Activated T-helper 2 cell treated with anti-CD3 and anti-CD28 coated beads, Interferon-gamma antibody, Interleukin-2, Interleukin-4, amounts not matched to agents 10 μg/mL and 5 μg/mL and 100 μg/mL, durations not matched to agents 14 hours and 24 hours and 36 hours (primary cell): ENCODE measurements at regions not wholly inside any gene's neighbourhood (a gene's known extent, or its start where the extent isn't known, plus 50 kb on each side); places are given as distances from the start of the nearest gene placed in this dataset.

Experiments
- DNase-seq: peaks from one replicate; pipeline ENCODE4 v3.0.0; 2021; ENCODE audit warnings: low spot score
- H3K27ac Mint-ChIP-seq: one replicate; pipeline ENCODE4 v1.8.0; 2021; ENCODE audit warnings: mixed read lengths
- H3K27me3 Mint-ChIP-seq: one replicate; pipeline ENCODE4 v1.8.0; 2021; ENCODE audit warnings: low read depth, mixed read lengths
- H3K36me3 Mint-ChIP-seq: one replicate; pipeline ENCODE4 v1.8.0; 2021; ENCODE audit warnings: low read depth, mixed read lengths
- H3K4me1 Mint-ChIP-seq: one replicate; pipeline ENCODE4 v1.8.0; 2021; ENCODE audit warnings: low read depth, mixed read lengths
- H3K4me3 Mint-ChIP-seq: one replicate; pipeline ENCODE4 v1.8.0; 2021; ENCODE audit warnings: low read depth, mild to moderate bottlenecking, moderate library complexity, mixed read lengths
- H3K9me3 Mint-ChIP-seq: one replicate; pipeline ENCODE4 v1.8.0; 2021; ENCODE audit warnings: mixed read lengths
- intact Hi-C: fragments of 100-400 bp; cut with micrococcal nuclease; formaldehyde crosslinking; loops from one replicate; pipeline ENCODE4 v1.15.1; 2023

- H3K36me3 Mint-ChIP-seq, result no peaks in the 10 kb centered on the region
- no peak overlapping the region for H3K27ac Mint-ChIP-seq
- H3K4me1 Mint-ChIP-seq, result no peaks in the 10 kb centered on the region
- no peak overlapping the region for H3K4me3 Mint-ChIP-seq
- intact Hi-C loops, result no loop called here
- no peaks in the 10 kb centered on the region for H3K9me3 Mint-ChIP-seq
- no peaks in the 10 kb centered on the region for H3K27me3 Mint-ChIP-seq
- DNase-seq, result no peak
Observed at GRCh38 chr5:98258939-98259338, 514.5 kb upstream of the RGMB start.

- Mint-ChIP-seq H3K9me3 (no peaks in the 10 kb centered on the region), H3K36me3 (no peaks in the 10 kb centered on the region), H3K4me3 (no peak overlapping the region), H3K27ac (no peak overlapping the region), H3K27me3 (no peaks in the 10 kb centered on the region), H3K4me1 (no peaks in the 10 kb centered on the region)
- no peak for DNase-seq
- intact Hi-C loops, result no loop called here
Observed at GRCh38 chr5:98259595-98259994, 513.9 kb upstream of the RGMB start.

- intact Hi-C loops, result no loop called here
- Mint-ChIP-seq H3K4me1 (no peaks in the 10 kb centered on the region), H3K36me3 (no peaks in the 10 kb centered on the region), H3K4me3 (no peak overlapping the region), H3K9me3 (no peaks in the 10 kb centered on the region), H3K27ac (no peak overlapping the region), H3K27me3 (no peaks in the 10 kb centered on the region)
- DNase-seq, result no peak
Observed at GRCh38 chr5:98263084-98263483, 510.4 kb upstream of the RGMB start.

GRCh38 chr5:98268162-98268860 lies 505.2 kb upstream of the RGMB start:
- no peak overlapping the region for H3K27ac Mint-ChIP-seq
- intact Hi-C loops, result no loop called here
- DNase-seq, result no peak
- H3K4me3 Mint-ChIP-seq, result no peak overlapping the region
- H3K9me3 Mint-ChIP-seq, result no peaks in the 10 kb centered on the region
- no peaks in the 10 kb centered on the region for H3K4me1 Mint-ChIP-seq
- no peaks in the 10 kb centered on the region for H3K36me3 Mint-ChIP-seq
- H3K27me3 Mint-ChIP-seq, result no peaks in the 10 kb centered on the region

- intact Hi-C loops, result no loop called here
- Mint-ChIP-seq H3K4me1 (no peaks in the 10 kb centered on the region), H3K27ac (no peak overlapping the region), H3K27me3 (no peaks in the 10 kb centered on the region), H3K4me3 (no peak overlapping the region), H3K9me3 (no peaks in the 10 kb centered on the region), H3K36me3 (no peaks in the 10 kb centered on the region)
- no peak for DNase-seq
Observed at GRCh38 chr5:98275980-98276379, 497.5 kb upstream of the RGMB start.

GRCh38 chr5:98282521-98282920 lies 490.9 kb upstream of the RGMB start:
- peaks cover 2% of the 10 kb centered on the region for H3K27me3 Mint-ChIP-seq
- H3K9me3 Mint-ChIP-seq, result no peaks in the 10 kb centered on the region
- H3K36me3 Mint-ChIP-seq, result no peaks in the 10 kb centered on the region
- no peak for DNase-seq
- no peaks in the 10 kb centered on the region for H3K4me1 Mint-ChIP-seq
- no peak overlapping the region for H3K4me3 Mint-ChIP-seq
- H3K27ac Mint-ChIP-seq, result no peak overlapping the region
- intact Hi-C loops, result no loop called here

GRCh38 chr5:98292496-98292895 lies 481.0 kb upstream of the RGMB start:
- no peaks in the 10 kb centered on the region for H3K36me3 Mint-ChIP-seq
- intact Hi-C loops, result no loop called here
- no peak for DNase-seq

GRCh38 chr5:98296426-98296825 lies 477.0 kb upstream of the RGMB start:
- Mint-ChIP-seq H3K27me3 (peaks cover 8% of the 10 kb centered on the region), H3K4me3 (no peak overlapping the region), H3K9me3 (no peaks in the 10 kb centered on the region), H3K27ac (no peak overlapping the region), H3K36me3 (no peaks in the 10 kb centered on the region), H3K4me1 (peaks cover 5% of the 10 kb centered on the region)
- intact Hi-C loops, result no loop called here
- DNase-seq, result no peak

More at GRCh38 chr5:98292496-98292895, 481.0 kb upstream of the RGMB start:
- Mint-ChIP-seq H3K4me3 (no peak overlapping the region), H3K4me1 (peaks cover 5% of the 10 kb centered on the region), H3K9me3 (no peaks in the 10 kb centered on the region), H3K27ac (no peak overlapping the region), H3K27me3 (no peaks in the 10 kb centered on the region)

GRCh38 chr5:98299435-98299834 lies 474.0 kb upstream of the RGMB start:
- H3K27ac Mint-ChIP-seq, result no peak overlapping the region
- H3K27me3 Mint-ChIP-seq, result peaks cover 14% of the 10 kb centered on the region
- H3K4me1 Mint-ChIP-seq, result no peaks in the 10 kb centered on the region
- no peak for DNase-seq
- H3K9me3 Mint-ChIP-seq, result no peaks in the 10 kb centered on the region
- H3K36me3 Mint-ChIP-seq, result no peaks in the 10 kb centered on the region
- intact Hi-C loops, result no loop called here
- H3K4me3 Mint-ChIP-seq, result no peak overlapping the region

- intact Hi-C loops, result no loop called here
- Mint-ChIP-seq H3K4me1 (no peaks in the 10 kb centered on the region), H3K4me3 (no peak overlapping the region), H3K27me3 (peaks cover 16% of the 10 kb centered on the region), H3K27ac (no peak overlapping the region), H3K9me3 (no peaks in the 10 kb centered on the region), H3K36me3 (no peaks in the 10 kb centered on the region)
- DNase-seq, result no peak
Observed at GRCh38 chr5:98301547-98301946, 471.9 kb upstream of the RGMB start.

GRCh38 chr5:98307811-98308210 lies 465.7 kb upstream of the RGMB start:
- Mint-ChIP-seq H3K4me3 (no peak overlapping the region), H3K9me3 (no peaks in the 10 kb centered on the region), H3K4me1 (peaks cover 15% of the 10 kb centered on the region), H3K27ac (no peak overlapping the region), H3K36me3 (no peaks in the 10 kb centered on the region), H3K27me3 (peaks cover 5% of the 10 kb centered on the region)
- intact Hi-C loops, result loop anchor here (5.0 kb wide), 1 partner anchor 76 kb away; no protein-coding TSS in a partner anchor
- DNase-seq, result no peak

- intact Hi-C loops, result loop anchor here (5.0 kb wide), 1 partner anchor 76 kb away; no protein-coding TSS in a partner anchor
- Mint-ChIP-seq H3K27me3 (peaks cover 3% of the 10 kb centered on the region), H3K9me3 (no peaks in the 10 kb centered on the region), H3K4me3 (no peak overlapping the region), H3K4me1 (peaks cover 15% of the 10 kb centered on the region), H3K27ac (no peak overlapping the region), H3K36me3 (no peaks in the 10 kb centered on the region)
- no peak for DNase-seq
Observed at GRCh38 chr5:98308231-98308630, 465.2 kb upstream of the RGMB start.

GRCh38 chr5:98308960-98309359 lies 464.5 kb upstream of the RGMB start:
- peaks cover 2% of the 10 kb centered on the region for H3K27me3 Mint-ChIP-seq
- intact Hi-C loops, result loop anchor here (5.0 kb wide), 1 partner anchor 77 kb away; no protein-coding TSS in a partner anchor
- H3K9me3 Mint-ChIP-seq, result no peaks in the 10 kb centered on the region
- H3K36me3 Mint-ChIP-seq, result no peaks in the 10 kb centered on the region
- H3K4me3 Mint-ChIP-seq, result no peak overlapping the region
- DNase-seq, result no peak
- H3K4me1 Mint-ChIP-seq, result peaks cover 15% of the 10 kb centered on the region
- no peak overlapping the region for H3K27ac Mint-ChIP-seq
